Bronchial epithelial cell (primary cell): ENCODE measurements at regions not wholly inside any gene's neighbourhood (a gene's known extent, or its start where the extent isn't known, plus 50 kb on each side); places are given as distances from the start of the nearest gene placed in this dataset.

Source experiments
- DNase-seq: peaks from one replicate; pipeline ENCODE4 v3.0.0-alpha.2; 2010; ENCODE audit warnings: low read depth
- FAIRE-seq: peaks from 2 replicates; lab custom pipeline; 2011; peaks lifted over from hg19 to GRCh38; lab: Jason Lieb, UNC
- H3K27me3 ChIP-seq: 2 replicates; pipeline ENCODE4 v1.5.1; 2011; ENCODE audit warnings: low read length; ENCODE audit not compliant: control insufficient read depth, insufficient read depth
- H3K36me3 ChIP-seq: 2 replicates; pipeline ENCODE4 v1.5.1; 2011; ENCODE audit warnings: low read length; ENCODE audit not compliant: control insufficient read depth, insufficient read depth
- H3K4me3 ChIP-seq: 2 replicates; pipeline ENCODE4 v1.5.1; 2011; ENCODE audit warnings: mild to moderate bottlenecking, low read depth, low read length, control low read depth
- TF ChIP-seq, protein P1 (sequence below): IDR thresholded peaks from 2 replicates; pipeline ENCODE4 v1.5.1; 2011; ENCODE audit warnings: mild to moderate bottlenecking, moderate library complexity, low read length, control low read depth, inconsistent platforms; ENCODE audit not compliant: insufficient read depth, severe bottlenecking

DNA sequence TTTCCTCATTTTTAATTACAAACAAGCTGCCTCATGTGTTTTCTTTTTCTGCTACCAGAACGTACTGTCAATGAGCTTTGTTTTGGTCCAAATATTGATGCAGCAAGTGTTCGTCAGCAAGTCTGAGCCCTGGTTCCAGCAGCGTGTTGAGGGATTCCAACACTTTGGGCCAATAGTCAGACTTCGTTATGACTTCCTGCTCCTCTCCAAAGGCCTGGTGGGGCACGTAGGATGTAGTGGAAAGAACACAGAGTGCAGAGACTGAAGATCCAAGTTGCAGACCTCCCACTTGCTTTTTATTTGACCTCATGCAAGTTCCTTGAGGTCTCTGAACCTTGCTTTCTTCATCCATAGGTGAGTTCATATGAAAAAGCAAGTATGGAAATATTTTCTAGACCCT lies 138.2 kb downstream of the BBOX1 start:
- Histone ChIP-seq H3K36me3 (no peaks in the 10 kb centered on the region), H3K27me3 (no peaks in the 10 kb centered on the region), H3K4me3 (no peak overlapping the region)
- FAIRE-seq (no peak), DNase-seq (no peak)
- TF ChIP-seq, protein P1, sequence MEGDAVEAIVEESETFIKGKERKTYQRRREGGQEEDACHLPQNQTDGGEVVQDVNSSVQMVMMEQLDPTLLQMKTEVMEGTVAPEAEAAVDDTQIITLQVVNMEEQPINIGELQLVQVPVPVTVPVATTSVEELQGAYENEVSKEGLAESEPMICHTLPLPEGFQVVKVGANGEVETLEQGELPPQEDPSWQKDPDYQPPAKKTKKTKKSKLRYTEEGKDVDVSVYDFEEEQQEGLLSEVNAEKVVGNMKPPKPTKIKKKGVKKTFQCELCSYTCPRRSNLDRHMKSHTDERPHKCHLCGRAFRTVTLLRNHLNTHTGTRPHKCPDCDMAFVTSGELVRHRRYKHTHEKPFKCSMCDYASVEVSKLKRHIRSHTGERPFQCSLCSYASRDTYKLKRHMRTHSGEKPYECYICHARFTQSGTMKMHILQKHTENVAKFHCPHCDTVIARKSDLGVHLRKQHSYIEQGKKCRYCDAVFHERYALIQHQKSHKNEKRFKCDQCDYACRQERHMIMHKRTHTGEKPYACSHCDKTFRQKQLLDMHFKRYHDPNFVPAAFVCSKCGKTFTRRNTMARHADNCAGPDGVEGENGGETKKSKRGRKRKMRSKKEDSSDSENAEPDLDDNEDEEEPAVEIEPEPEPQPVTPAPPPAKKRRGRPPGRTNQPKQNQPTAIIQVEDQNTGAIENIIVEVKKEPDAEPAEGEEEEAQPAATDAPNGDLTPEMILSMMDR, result no peak
